ENCODE measurements at regions not wholly inside any gene's neighbourhood (a gene's known extent, or its start where the extent isn't known, plus 50 kb on each side); places are given as distances from the start of the nearest gene placed in this dataset.

DNA sequence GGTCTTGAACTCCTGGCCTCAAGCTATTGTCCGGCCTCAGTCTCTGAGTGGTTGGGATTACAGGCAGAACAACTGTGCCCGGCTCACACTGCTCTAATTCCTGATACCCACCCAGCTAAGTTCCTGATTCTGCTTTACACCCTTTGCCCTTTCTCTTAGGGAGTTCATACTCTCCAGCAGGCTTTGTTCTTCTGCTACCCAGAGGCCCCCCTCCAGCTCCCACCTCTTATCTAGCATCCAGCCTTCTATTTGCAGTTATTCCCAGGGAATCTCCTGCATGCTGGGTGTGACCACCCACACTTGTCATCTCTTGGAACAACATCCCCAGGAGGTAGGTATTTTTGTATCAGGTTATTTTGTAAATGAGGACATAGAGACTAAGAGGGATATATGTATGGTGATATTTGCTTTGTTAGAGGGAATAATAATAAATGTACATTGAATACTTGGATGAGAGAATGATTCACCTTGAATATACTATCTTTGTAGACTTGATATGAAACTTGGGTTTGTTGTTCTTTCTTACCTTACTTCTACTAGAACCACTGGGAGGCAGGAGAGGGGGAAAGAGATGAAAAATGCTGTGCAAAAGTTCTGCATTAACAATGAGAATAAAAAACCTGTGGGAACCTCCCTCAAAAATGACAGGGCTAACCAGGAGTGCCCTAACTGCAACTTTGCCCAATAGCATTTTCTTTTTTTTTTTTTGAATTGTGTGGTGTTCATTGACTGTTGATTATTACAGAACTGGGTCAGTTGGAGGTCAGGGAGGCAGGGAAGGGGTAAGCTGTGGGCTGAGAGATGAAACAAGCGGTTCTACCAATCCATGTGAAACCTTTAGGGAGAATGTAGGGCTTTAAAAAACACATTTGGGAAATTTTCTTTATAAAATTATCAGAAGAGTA, 157.4 kb downstream of the SPRY1 start:
- Histone ChIP-seq H3K4me3 (ENCODE audit: low read length in 2 of 2) (no peak overlapping the region), H3K36me3 (ENCODE audit: control insufficient read depth in 2 of 2, insufficient read depth in 2 of 2, low read length in 2 of 2) (no peaks in the 10 kb centered on the region), H3K27me3 (ENCODE audit: control insufficient read depth in 2 of 2, insufficient read depth in 2 of 2, low read length in 2 of 2) (no peaks in the 10 kb centered on the region), H3K27ac (ENCODE audit: low read depth in 2 of 2, low read length in 2 of 2) (peak overlapping the region; percentile 81 to 95), H3K9ac (ENCODE audit: low read depth in 1 of 2, low read length in 2 of 2) (no peak overlapping the region), H3K4me1 (ENCODE audit: control insufficient read depth in 2 of 2, insufficient read depth in 2 of 2, low read length in 2 of 2) (peaks cover 22 to 37% of the 10 kb centered on the region in 2 donors), H3K9me3 (ENCODE audit: control insufficient read depth in 2 of 2, low read length in 2 of 2) (peaks cover 0 to 2% of the 10 kb centered on the region in 2 donors)

DNA sequence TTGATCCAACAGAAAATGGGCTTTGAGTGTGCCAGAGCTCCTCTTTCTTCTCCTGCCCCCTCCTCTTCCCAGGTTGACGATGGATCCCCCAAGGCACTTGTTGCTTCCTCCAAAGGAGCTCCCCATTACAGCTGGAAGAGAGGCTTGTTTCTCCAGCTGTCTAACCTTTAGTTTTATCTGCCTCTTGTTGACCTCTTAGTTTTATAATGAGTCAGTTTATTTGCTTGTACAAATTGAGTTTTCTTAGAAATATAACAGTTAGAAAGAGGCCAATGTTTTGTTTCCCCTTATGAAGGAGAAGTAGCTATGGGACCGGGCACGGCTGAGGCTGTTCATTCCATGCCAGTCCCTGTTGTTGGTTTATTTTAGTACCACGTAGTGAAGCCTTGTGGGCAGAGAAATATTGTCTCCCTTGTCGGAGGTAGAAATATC, 158.2 kb downstream of the SPRY1 start:
- Histone ChIP-seq H3K9ac (ENCODE audit: low read depth in 1 of 2, low read length in 2 of 2) (peak overlapping the region in 1 of 2 donors; percentile 55), H3K4me1 (ENCODE audit: control insufficient read depth in 2 of 2, insufficient read depth in 2 of 2, low read length in 2 of 2) (peaks cover 21 to 37% of the 10 kb centered on the region in 2 donors)

DNA sequence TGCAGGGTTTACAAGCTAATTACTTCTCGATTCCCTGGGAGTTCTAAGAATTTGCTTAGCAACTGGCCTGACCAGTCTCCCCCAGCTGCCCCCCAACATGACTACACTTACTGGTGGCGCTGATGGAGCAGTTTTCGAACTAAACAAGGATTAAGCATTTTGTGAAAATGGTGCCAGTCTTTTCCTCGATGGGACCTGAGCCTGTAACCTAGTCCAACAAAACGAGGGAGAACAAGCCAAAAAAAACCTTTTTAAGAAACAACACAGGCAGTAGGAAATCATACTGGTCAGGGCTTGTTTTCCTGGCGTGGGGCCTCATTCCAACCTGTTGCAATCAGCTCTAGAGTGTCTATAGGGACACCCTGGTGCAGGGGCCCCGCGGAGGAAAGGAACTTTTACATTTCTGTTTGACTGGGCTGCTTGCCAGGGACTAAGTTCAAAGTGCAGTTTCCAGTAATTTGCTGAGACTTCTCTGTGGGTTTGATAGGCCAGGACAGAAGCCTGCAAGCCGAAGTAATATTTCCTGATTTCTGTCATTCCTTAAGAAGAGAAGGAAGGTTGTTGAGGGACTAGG, 158.7 kb downstream of the SPRY1 start:
- Histone ChIP-seq H3K9ac (ENCODE audit: low read depth in 1 of 2, low read length in 2 of 2) (peak overlapping the region in 1 of 2 donors; percentile 55), H3K9me3 (ENCODE audit: control insufficient read depth in 2 of 2, low read length in 2 of 2) (no peaks in the 10 kb centered on the region), H3K27me3 (ENCODE audit: control insufficient read depth in 2 of 2, insufficient read depth in 2 of 2, low read length in 2 of 2) (no peaks in the 10 kb centered on the region), H3K27ac (ENCODE audit: low read depth in 2 of 2, low read length in 2 of 2) (peak overlapping the region; percentile 81 to 95), H3K4me1 (ENCODE audit: control insufficient read depth in 2 of 2, insufficient read depth in 2 of 2, low read length in 2 of 2) (peaks cover 21 to 37% of the 10 kb centered on the region in 2 donors), H3K4me3 (ENCODE audit: low read length in 2 of 2) (peak overlapping the region; percentile 36 to 48), H3K36me3 (ENCODE audit: control insufficient read depth in 2 of 2, insufficient read depth in 2 of 2, low read length in 2 of 2) (no peaks in the 10 kb centered on the region)

More for the DNA sequence above, 158.2 kb downstream of the SPRY1 start:
- H3K27me3 ChIP-seq (ENCODE audit: control insufficient read depth in 2 of 2, insufficient read depth in 2 of 2, low read length in 2 of 2) = no peaks in the 10 kb centered on the region
- no peaks in the 10 kb centered on the region for H3K9me3 ChIP-seq (ENCODE audit: control insufficient read depth in 2 of 2, low read length in 2 of 2)
- H3K4me3 ChIP-seq (ENCODE audit: low read length in 2 of 2) = peak overlapping the region; percentile 10 to 36
- peak overlapping the region; percentile 81 to 95 for H3K27ac ChIP-seq (ENCODE audit: low read depth in 2 of 2, low read length in 2 of 2)
- H3K36me3 ChIP-seq (ENCODE audit: control insufficient read depth in 2 of 2, insufficient read depth in 2 of 2, low read length in 2 of 2) = no peaks in the 10 kb centered on the region

DNA sequence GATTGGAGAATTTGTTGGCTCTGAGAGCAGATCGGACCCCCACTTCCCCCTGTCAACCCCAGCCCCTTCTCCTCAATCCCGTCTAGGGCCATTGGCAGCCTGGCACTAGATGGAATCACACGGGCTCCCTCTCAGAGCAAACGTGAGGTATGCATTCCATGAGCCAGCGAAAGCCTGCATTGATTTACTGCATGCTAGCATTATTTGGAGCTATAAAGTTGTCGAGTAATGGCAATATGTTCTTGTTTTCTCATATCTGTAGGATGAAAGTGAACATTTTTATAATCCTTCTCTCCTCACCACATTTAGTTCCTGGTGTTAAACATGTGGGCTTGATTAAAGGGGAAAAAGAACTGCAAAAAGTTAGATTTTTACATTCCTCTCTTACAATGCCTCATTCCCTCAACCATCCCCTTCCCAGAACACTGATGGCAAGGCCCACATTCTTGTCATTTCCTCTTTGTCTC, 159.2 kb downstream of the SPRY1 start:
- Histone ChIP-seq H3K4me1 (ENCODE audit: control insufficient read depth in 2 of 2, insufficient read depth in 2 of 2, low read length in 2 of 2) (peaks cover 21 to 37% of the 10 kb centered on the region in 2 donors), H3K9ac (ENCODE audit: low read depth in 1 of 2, low read length in 2 of 2) (peak overlapping the region in 1 of 2 donors; percentile 29), H3K27me3 (ENCODE audit: control insufficient read depth in 2 of 2, insufficient read depth in 2 of 2, low read length in 2 of 2) (no peaks in the 10 kb centered on the region), H3K9me3 (ENCODE audit: control insufficient read depth in 2 of 2, low read length in 2 of 2) (no peaks in the 10 kb centered on the region), H3K36me3 (ENCODE audit: control insufficient read depth in 2 of 2, insufficient read depth in 2 of 2, low read length in 2 of 2) (no peaks in the 10 kb centered on the region), H3K4me3 (ENCODE audit: low read length in 2 of 2) (peak overlapping the region; percentile 36 to 48), H3K27ac (ENCODE audit: low read depth in 2 of 2, low read length in 2 of 2) (peak overlapping the region; percentile 81 to 95)

DNA sequence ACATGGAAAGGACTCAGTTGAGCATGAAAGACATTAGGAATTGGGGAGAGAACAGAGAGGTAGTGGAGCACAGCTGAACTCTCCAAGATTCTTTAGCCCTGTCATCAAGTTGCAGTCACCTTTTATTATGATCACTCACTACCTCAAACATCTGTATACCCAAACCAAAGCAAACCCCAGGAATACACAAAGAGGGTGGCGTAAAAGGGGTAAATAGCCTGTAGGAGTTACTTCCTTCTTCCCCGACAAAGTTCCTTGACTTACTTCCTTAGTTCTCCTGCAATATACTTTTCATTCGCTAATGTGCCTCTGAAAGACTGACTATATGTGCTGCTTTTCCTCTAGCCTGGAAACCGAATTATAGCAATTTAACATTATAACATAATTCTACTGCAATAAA, 159.9 kb downstream of the SPRY1 start:
- Histone ChIP-seq H3K36me3 (ENCODE audit: control insufficient read depth in 2 of 2, insufficient read depth in 2 of 2, low read length in 2 of 2) (no peaks in the 10 kb centered on the region), H3K9ac (ENCODE audit: low read depth in 1 of 2, low read length in 2 of 2) (peak overlapping the region in 1 of 2 donors; percentile 32), H3K4me3 (ENCODE audit: low read length in 2 of 2) (peak overlapping the region; percentile 20 to 48), H3K27me3 (ENCODE audit: control insufficient read depth in 2 of 2, insufficient read depth in 2 of 2, low read length in 2 of 2) (no peaks in the 10 kb centered on the region), H3K27ac (ENCODE audit: low read depth in 2 of 2, low read length in 2 of 2) (peak overlapping the region; percentile 81 to 95), H3K9me3 (ENCODE audit: control insufficient read depth in 2 of 2, low read length in 2 of 2) (no peaks in the 10 kb centered on the region), H3K4me1 (ENCODE audit: control insufficient read depth in 2 of 2, insufficient read depth in 2 of 2, low read length in 2 of 2) (peaks cover 21 to 37% of the 10 kb centered on the region in 2 donors)

- Histone ChIP-seq H3K36me3 (ENCODE audit: control insufficient read depth in 2 of 2, insufficient read depth in 2 of 2, low read length in 2 of 2) (no peaks in the 10 kb centered on the region), H3K27me3 (ENCODE audit: control insufficient read depth in 2 of 2, insufficient read depth in 2 of 2, low read length in 2 of 2) (no peaks in the 10 kb centered on the region), H3K9me3 (ENCODE audit: control insufficient read depth in 2 of 2, low read length in 2 of 2) (no peaks in the 10 kb centered on the region), H3K4me1 (ENCODE audit: control insufficient read depth in 2 of 2, insufficient read depth in 2 of 2, low read length in 2 of 2) (peaks cover 21 to 37% of the 10 kb centered on the region in 2 donors), H3K27ac (ENCODE audit: low read depth in 2 of 2, low read length in 2 of 2) (no peak overlapping the region), H3K9ac (ENCODE audit: low read depth in 1 of 2, low read length in 2 of 2) (no peak overlapping the region), H3K4me3 (ENCODE audit: low read length in 2 of 2) (no peak overlapping the region)
Observed at GRCh38 chr4:123557857-123558536, 161.4 kb downstream of the SPRY1 start.

- Histone ChIP-seq H3K27ac (ENCODE audit: low read depth in 2 of 2, low read length in 2 of 2) (no peak overlapping the region), H3K9ac (ENCODE audit: low read depth in 1 of 2, low read length in 2 of 2) (no peak overlapping the region), H3K9me3 (ENCODE audit: control insufficient read depth in 2 of 2, low read length in 2 of 2) (no peaks in the 10 kb centered on the region), H3K36me3 (ENCODE audit: control insufficient read depth in 2 of 2, insufficient read depth in 2 of 2, low read length in 2 of 2) (no peaks in the 10 kb centered on the region), H3K4me1 (ENCODE audit: control insufficient read depth in 2 of 2, insufficient read depth in 2 of 2, low read length in 2 of 2) (peaks cover 16 to 29% of the 10 kb centered on the region in 2 donors), H3K27me3 (ENCODE audit: control insufficient read depth in 2 of 2, insufficient read depth in 2 of 2, low read length in 2 of 2) (no peaks in the 10 kb centered on the region), H3K4me3 (ENCODE audit: low read length in 2 of 2) (no peak overlapping the region)
Observed at GRCh38 chr4:123558865-123559264, 162.3 kb downstream of the SPRY1 start.

DNA sequence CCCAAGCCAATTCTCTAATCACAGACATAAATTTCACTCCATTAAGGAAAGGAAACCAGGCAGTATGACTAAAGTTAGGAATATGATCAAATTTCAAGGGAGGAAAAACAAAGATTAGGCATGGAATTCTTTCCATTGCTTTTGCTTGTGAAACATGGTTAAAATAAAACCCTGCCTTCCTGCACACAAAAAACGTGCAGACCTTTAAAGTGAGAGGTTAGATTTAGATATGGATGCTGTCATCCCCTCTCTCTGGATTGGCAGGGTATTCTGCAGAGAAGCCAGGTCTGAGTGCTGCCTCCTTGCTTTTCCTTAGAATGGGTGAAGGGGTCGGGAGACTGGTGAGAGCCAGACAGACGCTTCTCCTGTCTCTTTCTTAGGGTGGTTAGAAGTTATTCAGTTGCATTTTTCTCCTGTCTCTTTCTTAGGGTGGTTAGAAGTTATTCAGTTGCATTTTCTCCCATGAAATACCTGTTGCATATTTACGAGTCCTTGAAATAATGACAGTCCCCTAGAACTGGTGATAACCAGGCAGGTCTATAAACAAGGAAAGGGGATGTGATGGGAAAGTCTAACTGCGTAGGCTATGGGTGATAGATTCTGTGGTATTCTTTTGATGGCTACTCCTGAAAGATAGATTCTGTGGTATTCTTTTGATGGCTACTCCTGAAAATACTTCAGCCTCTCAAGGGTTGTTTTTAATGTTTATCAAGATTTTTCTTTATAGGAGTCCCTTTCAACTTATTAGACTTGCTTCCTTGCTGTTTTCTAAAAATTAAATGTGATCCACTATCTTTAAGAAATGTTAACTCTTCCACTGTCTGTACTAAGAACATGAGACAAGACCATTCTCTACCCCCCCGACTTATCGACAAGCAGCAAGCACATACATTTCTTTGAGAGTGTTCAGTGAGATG, 163.6 kb downstream of the SPRY1 start:
- Histone ChIP-seq H3K36me3 (ENCODE audit: control insufficient read depth in 2 of 2, insufficient read depth in 2 of 2, low read length in 2 of 2) (no peaks in the 10 kb centered on the region), H3K9me3 (ENCODE audit: control insufficient read depth in 2 of 2, low read length in 2 of 2) (no peaks in the 10 kb centered on the region), H3K27ac (ENCODE audit: low read depth in 2 of 2, low read length in 2 of 2) (no peak overlapping the region), H3K9ac (ENCODE audit: low read depth in 1 of 2, low read length in 2 of 2) (no peak overlapping the region), H3K4me1 (ENCODE audit: control insufficient read depth in 2 of 2, insufficient read depth in 2 of 2, low read length in 2 of 2) (peaks cover 8 to 16% of the 10 kb centered on the region in 2 donors), H3K4me3 (ENCODE audit: low read length in 2 of 2) (no peak overlapping the region), H3K27me3 (ENCODE audit: control insufficient read depth in 2 of 2, insufficient read depth in 2 of 2, low read length in 2 of 2) (no peaks in the 10 kb centered on the region)

DNA sequence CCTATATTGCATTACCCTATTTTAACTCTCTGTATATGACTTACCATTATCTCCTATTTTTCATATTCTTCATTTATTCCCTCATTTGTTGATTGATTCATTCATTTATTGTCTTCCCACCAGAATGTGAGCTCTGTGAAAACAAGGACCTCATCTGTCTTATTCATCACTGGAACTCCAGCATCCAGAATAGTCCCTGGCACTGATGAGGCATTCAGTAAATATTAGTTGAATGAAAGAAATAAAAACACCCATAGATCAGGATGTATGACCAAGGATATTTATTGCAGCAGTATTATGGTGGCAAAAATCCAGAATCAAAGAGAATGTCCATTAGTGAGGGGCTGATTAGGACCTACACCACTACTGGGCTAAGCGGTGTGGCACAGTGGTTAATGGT, 164.9 kb downstream of the SPRY1 start:
- H3K4me3 ChIP-seq (ENCODE audit: low read length in 2 of 2) = no peak overlapping the region
- H3K9ac ChIP-seq (ENCODE audit: low read depth in 1 of 2, low read length in 2 of 2) = no peak overlapping the region
- H3K27ac ChIP-seq (ENCODE audit: low read depth in 2 of 2, low read length in 2 of 2) = no peak overlapping the region
- peaks cover 0 to 3% of the 10 kb centered on the region in 2 donors for H3K4me1 ChIP-seq (ENCODE audit: control insufficient read depth in 2 of 2, insufficient read depth in 2 of 2, low read length in 2 of 2)
- H3K36me3 ChIP-seq (ENCODE audit: control insufficient read depth in 2 of 2, insufficient read depth in 2 of 2, low read length in 2 of 2) = no peaks in the 10 kb centered on the region
- H3K27me3 ChIP-seq (ENCODE audit: control insufficient read depth in 2 of 2, insufficient read depth in 2 of 2, low read length in 2 of 2) = no peaks in the 10 kb centered on the region
- no peaks in the 10 kb centered on the region for H3K9me3 ChIP-seq (ENCODE audit: control insufficient read depth in 2 of 2, low read length in 2 of 2)
